ENCODE measurements at regions not wholly inside any gene's neighbourhood (a gene's known extent, or its start where the extent isn't known, plus 50 kb on each side); places are given as distances from the start of the nearest gene placed in this dataset.

GRCh38 chr13:61664801-61665705, 249.4 kb upstream of the PCDH20 start:
- H3K27me3 Mint-ChIP-seq, result no peaks in the 10 kb centered on the region
- DNase-seq (no peak), ATAC-seq (no peak)
- no peaks in the 10 kb centered on the region for H3K9me3 ChIP-seq (ENCODE audit: control insufficient read depth, low read length, poor library complexity, severe bottlenecking)
- no peaks in the 10 kb centered on the region for H3K36me3 Mint-ChIP-seq (ENCODE audit: low read depth)
- no peak overlapping the region for H3K27ac Mint-ChIP-seq
- no peaks in the 10 kb centered on the region for H3K4me1 Mint-ChIP-seq
- no peak overlapping the region for H3K4me3 Mint-ChIP-seq

GRCh38 chr13:61654481-61654880, 238.8 kb upstream of the PCDH20 start:
- ATAC-seq (no peak), DNase-seq (no peak)
- no peaks in the 10 kb centered on the region for H3K36me3 Mint-ChIP-seq (ENCODE audit: low read depth)
- no peaks in the 10 kb centered on the region for H3K9me3 ChIP-seq (ENCODE audit: control insufficient read depth, low read length, poor library complexity, severe bottlenecking)
- no peak overlapping the region for H3K27ac Mint-ChIP-seq
- H3K4me1 Mint-ChIP-seq, result no peaks in the 10 kb centered on the region
- no peaks in the 10 kb centered on the region for H3K27me3 Mint-ChIP-seq
- no peak overlapping the region for H3K4me3 Mint-ChIP-seq

DNA sequence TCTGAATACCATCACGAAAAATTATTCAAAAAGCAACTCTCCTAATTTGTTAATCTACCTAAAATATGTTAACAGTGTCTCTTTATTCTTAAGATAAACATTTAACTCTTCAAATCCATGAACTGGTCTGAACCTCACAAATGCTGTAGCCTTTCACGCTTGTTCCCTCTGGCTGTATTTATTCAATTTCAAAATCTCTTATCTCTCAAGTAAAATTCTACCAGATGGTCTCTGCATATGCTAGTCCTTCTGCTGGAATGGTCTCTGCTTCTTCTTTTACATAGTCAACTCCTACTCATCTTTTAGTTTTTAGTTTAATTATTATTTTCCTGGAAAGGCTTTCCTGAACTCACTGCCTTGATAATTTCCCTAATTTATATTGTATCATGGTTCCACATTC, 232.9 kb upstream of the PCDH20 start:
- Mint-ChIP-seq H3K4me3 (no peak overlapping the region), H3K27ac (no peak overlapping the region), H3K36me3 (ENCODE audit: low read depth) (no peaks in the 10 kb centered on the region), H3K4me1 (no peaks in the 10 kb centered on the region), H3K27me3 (no peaks in the 10 kb centered on the region)
- no peaks in the 10 kb centered on the region for H3K9me3 ChIP-seq (ENCODE audit: control insufficient read depth, low read length, poor library complexity, severe bottlenecking)
- ATAC-seq (no peak), DNase-seq (no peak)

GRCh38 chr13:61612192-61612591, 196.5 kb upstream of the PCDH20 start:
- Mint-ChIP-seq H3K36me3 (ENCODE audit: low read depth) (no peaks in the 10 kb centered on the region), H3K27ac (no peak overlapping the region), H3K4me3 (no peak overlapping the region), H3K27me3 (no peaks in the 10 kb centered on the region), H3K4me1 (no peaks in the 10 kb centered on the region)
- DNase-seq (no peak), ATAC-seq (no peak)
- H3K9me3 ChIP-seq (ENCODE audit: control insufficient read depth, low read length, poor library complexity, severe bottlenecking), result no peaks in the 10 kb centered on the region

GRCh38 chr13:61608138-61608537, 192.5 kb upstream of the PCDH20 start:
- DNase-seq (no peak), ATAC-seq (no peak)
- Mint-ChIP-seq H3K36me3 (ENCODE audit: low read depth) (no peaks in the 10 kb centered on the region), H3K4me1 (no peaks in the 10 kb centered on the region), H3K4me3 (no peak overlapping the region), H3K27me3 (no peaks in the 10 kb centered on the region), H3K27ac (no peak overlapping the region)
- no peaks in the 10 kb centered on the region for H3K9me3 ChIP-seq (ENCODE audit: control insufficient read depth, low read length, poor library complexity, severe bottlenecking)

DNA sequence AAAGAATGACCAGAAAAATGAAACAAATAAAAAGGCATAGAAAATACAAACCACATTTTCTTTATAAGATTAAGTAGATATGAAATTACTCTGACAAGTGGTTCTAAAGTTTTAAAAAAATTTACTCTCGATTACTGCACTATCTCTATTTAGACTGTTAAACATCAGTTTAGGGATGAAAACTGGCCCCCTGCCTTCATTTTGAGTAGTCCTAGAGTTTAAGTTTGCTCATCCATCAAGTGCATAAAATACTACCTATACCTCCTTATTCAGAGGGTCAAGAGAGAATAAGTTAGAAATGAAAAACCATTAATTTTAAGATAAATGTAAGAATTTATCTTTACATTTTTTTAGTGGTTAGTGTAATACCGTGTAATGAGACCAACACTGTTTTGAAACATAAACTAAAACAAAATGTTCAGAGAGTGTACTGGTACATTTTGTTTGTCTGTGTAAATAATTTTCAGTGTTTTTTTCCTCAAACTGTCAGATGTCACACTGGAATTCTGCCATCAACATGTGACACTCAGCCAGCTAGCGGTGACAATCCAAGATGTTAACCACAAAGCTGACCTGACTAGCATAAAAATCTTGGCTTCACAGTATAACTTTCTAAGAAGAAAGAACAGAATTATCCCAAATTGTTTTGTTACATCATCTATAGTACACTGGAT, 184.8 kb upstream of the PCDH20 start:
- DNase-seq (no peak), ATAC-seq (no peak)
- no peaks in the 10 kb centered on the region for H3K9me3 ChIP-seq (ENCODE audit: control insufficient read depth, low read length, poor library complexity, severe bottlenecking)
- no peaks in the 10 kb centered on the region for H3K4me1 Mint-ChIP-seq
- no peak overlapping the region for H3K4me3 Mint-ChIP-seq
- H3K36me3 Mint-ChIP-seq (ENCODE audit: low read depth), result no peaks in the 10 kb centered on the region
- no peak overlapping the region for H3K27ac Mint-ChIP-seq
- H3K27me3 Mint-ChIP-seq, result no peaks in the 10 kb centered on the region

DNA sequence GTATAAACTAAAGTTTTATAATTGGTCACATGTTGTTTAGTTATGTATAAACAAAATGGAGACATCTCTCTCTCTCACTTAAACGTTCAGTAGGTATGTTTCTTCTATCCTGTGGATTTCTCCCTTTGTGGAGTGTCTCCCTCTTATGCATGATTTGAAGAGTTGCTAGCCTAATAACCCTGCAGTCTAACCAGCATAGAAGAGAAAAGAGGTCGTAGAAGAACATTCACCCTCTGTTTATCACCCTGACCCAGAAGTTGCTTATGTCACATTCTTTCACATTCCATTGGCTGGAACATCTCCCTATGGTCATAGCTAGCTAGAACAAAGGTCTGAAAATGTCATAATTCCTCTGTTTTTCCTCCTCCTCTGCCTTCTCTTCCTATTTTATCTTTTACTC, 176.8 kb upstream of the PCDH20 start:
- no peak overlapping the region for H3K4me3 Mint-ChIP-seq
- ATAC-seq (no peak), DNase-seq (no peak)
- H3K4me1 Mint-ChIP-seq, result no peaks in the 10 kb centered on the region
- no peaks in the 10 kb centered on the region for H3K27me3 Mint-ChIP-seq
- H3K36me3 Mint-ChIP-seq (ENCODE audit: low read depth), result no peaks in the 10 kb centered on the region
- H3K9me3 ChIP-seq (ENCODE audit: control insufficient read depth, low read length, poor library complexity, severe bottlenecking), result no peaks in the 10 kb centered on the region
- H3K27ac Mint-ChIP-seq, result no peak overlapping the region

DNA sequence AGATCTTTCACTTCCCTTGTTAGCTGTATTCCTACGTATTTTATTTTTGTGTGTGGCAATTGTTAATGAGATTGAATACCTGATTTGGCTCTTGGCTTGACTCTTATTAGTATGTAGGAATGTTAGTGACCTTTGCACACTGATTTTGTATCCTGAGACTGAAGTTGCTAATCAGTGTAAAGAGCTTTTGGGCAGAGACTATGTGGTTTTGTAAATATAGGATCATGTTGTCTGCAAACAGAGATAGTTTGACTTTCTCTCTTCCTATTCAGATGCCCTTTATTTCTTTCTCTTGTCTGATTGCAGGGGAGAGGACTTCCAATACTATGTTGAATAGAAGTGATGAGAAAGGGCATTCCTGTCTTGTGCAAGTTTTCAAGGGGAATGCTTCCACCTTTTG, 160.3 kb upstream of the PCDH20 start:
- no peaks in the 10 kb centered on the region for H3K36me3 Mint-ChIP-seq (ENCODE audit: low read depth)
- DNase-seq (no peak), ATAC-seq (no peak)
- H3K4me1 Mint-ChIP-seq, result no peaks in the 10 kb centered on the region
- no peak overlapping the region for H3K27ac Mint-ChIP-seq
- H3K4me3 Mint-ChIP-seq, result no peak overlapping the region
- no peaks in the 10 kb centered on the region for H3K9me3 ChIP-seq (ENCODE audit: control insufficient read depth, low read length, poor library complexity, severe bottlenecking)
- H3K27me3 Mint-ChIP-seq, result no peaks in the 10 kb centered on the region

- H3K4me1 Mint-ChIP-seq, result no peaks in the 10 kb centered on the region
- H3K4me3 Mint-ChIP-seq, result no peak overlapping the region
- no peaks in the 10 kb centered on the region for H3K36me3 Mint-ChIP-seq (ENCODE audit: low read depth)
- H3K27ac Mint-ChIP-seq, result no peak overlapping the region
- H3K27me3 Mint-ChIP-seq, result no peaks in the 10 kb centered on the region
- no peak for ATAC-seq
- no peak for DNase-seq
- no peaks in the 10 kb centered on the region for H3K9me3 ChIP-seq (ENCODE audit: control insufficient read depth, low read length, poor library complexity, severe bottlenecking)
These were observed 148.0 kb upstream of the PCDH20 start for GRCh38 chr13:61563645-61564044.

GRCh38 chr13:61546911-61547310, 131.3 kb upstream of the PCDH20 start:
- H3K27me3 Mint-ChIP-seq, result no peaks in the 10 kb centered on the region
- no peaks in the 10 kb centered on the region for H3K9me3 ChIP-seq (ENCODE audit: control insufficient read depth, low read length, poor library complexity, severe bottlenecking)
- no peaks in the 10 kb centered on the region for H3K36me3 Mint-ChIP-seq (ENCODE audit: low read depth)
- ATAC-seq, result no peak
- no peak overlapping the region for H3K4me3 Mint-ChIP-seq
- no peak overlapping the region for H3K27ac Mint-ChIP-seq
- H3K4me1 Mint-ChIP-seq, result no peaks in the 10 kb centered on the region
- no peak for DNase-seq

DNA sequence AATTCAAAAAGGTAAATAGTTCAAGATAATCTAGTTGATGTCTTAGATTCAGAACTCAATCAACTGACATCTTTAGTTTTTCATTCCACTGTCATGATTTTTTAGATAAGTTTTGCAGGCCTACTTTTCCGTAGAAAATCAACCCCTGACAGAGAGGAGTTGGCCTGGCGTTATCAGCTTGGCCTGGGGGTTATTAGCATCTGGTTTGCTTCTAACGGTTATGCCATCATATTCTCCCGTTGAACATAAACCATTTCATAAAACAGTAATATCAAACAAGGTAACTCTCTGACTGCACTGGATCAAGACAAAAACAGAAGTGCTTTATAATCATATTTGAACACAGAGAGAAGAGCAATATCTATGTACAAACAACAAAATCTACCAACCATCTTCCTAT, 130.8 kb upstream of the PCDH20 start:
- no peaks in the 10 kb centered on the region for H3K36me3 Mint-ChIP-seq (ENCODE audit: low read depth)
- H3K4me1 Mint-ChIP-seq, result no peaks in the 10 kb centered on the region
- H3K4me3 Mint-ChIP-seq, result no peak overlapping the region
- H3K27ac Mint-ChIP-seq, result no peak overlapping the region
- H3K9me3 ChIP-seq (ENCODE audit: control insufficient read depth, low read length, poor library complexity, severe bottlenecking), result no peaks in the 10 kb centered on the region
- DNase-seq (no peak), ATAC-seq (no peak)
- no peaks in the 10 kb centered on the region for H3K27me3 Mint-ChIP-seq

DNA sequence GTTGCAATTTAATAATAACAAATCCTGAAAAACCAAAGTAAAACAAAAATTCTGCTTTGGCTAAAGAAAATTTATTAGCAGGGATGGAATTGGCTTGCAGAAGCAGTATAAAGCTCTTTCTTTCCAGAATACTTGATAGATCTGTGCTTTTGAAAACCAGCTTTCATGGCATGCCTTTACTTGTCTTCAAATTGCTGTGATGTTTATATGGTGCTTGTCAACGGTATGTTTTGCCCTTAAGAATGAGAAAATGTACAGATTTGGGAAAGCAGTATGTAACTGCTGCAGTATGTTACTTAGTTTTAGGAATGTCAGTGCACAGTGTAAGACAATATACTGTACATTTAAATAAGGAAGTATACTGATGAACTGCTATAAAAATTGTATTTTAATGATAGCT, 120.8 kb upstream of the PCDH20 start:
- ATAC-seq (no peak), DNase-seq (no peak)
- no peaks in the 10 kb centered on the region for H3K27me3 Mint-ChIP-seq
- no peaks in the 10 kb centered on the region for H3K9me3 ChIP-seq (ENCODE audit: control insufficient read depth, low read length, poor library complexity, severe bottlenecking)
- H3K4me1 Mint-ChIP-seq, result no peaks in the 10 kb centered on the region
- no peaks in the 10 kb centered on the region for H3K36me3 Mint-ChIP-seq (ENCODE audit: low read depth)
- H3K27ac Mint-ChIP-seq, result no peak overlapping the region
- no peak overlapping the region for H3K4me3 Mint-ChIP-seq

GRCh38 chr13:61531383-61532065, 115.9 kb upstream of the PCDH20 start:
- H3K36me3 Mint-ChIP-seq (ENCODE audit: low read depth), result no peaks in the 10 kb centered on the region
- DNase-seq, result no peak
- H3K9me3 ChIP-seq (ENCODE audit: control insufficient read depth, low read length, poor library complexity, severe bottlenecking), result no peaks in the 10 kb centered on the region
- H3K4me1 Mint-ChIP-seq, result no peaks in the 10 kb centered on the region
- H3K4me3 Mint-ChIP-seq, result no peak overlapping the region
- no peak for ATAC-seq
- no peaks in the 10 kb centered on the region for H3K27me3 Mint-ChIP-seq
- no peak overlapping the region for H3K27ac Mint-ChIP-seq

All from T-helper 17 cell (primary cell).